Stomach smooth muscle (tissue), 2 donors: ENCODE measurements at regions not wholly inside any gene's neighbourhood (a gene's known extent, or its start where the extent isn't known, plus 50 kb on each side); places are given as distances from the start of the nearest gene placed in this dataset.
"Not testable (repeated sequence)": the region's sequence is repeated elsewhere in the genome, so short reads cannot be mapped to it uniquely, and the experiment has no call there.

ENCODE experiments used
- H3K27ac ChIP-seq: one replicate; pipeline ENCODE4 v1.7.0; 2013; ENCODE audit warnings: mild to moderate bottlenecking, low read length, inconsistent platforms
- H3K27me3 ChIP-seq, 2 donors: one replicate each; pipeline ENCODE4 v1.7.0; 2013; ENCODE audit warnings: low read length in 2 of 2; ENCODE audit not compliant: insufficient read depth in 2 of 2, control insufficient read depth in 1 of 2
- H3K36me3 ChIP-seq, 2 donors: one replicate each; pipeline ENCODE4 v1.7.0; 2013; ENCODE audit warnings: low read length in 2 of 2; ENCODE audit not compliant: control insufficient read depth in 2 of 2, insufficient read depth in 2 of 2
- H3K4me1 ChIP-seq: one replicate; pipeline ENCODE4 v1.7.0; 2013; ENCODE audit warnings: low read length; ENCODE audit not compliant: control insufficient read depth, insufficient read depth
- H3K4me3 ChIP-seq, 2 donors: one replicate each; pipeline ENCODE4 v1.7.0; 2013; ENCODE audit warnings: low read length in 2 of 2
- H3K9ac ChIP-seq, 2 donors: one replicate each; pipeline ENCODE4 v1.7.0; 2013; ENCODE audit warnings: low read length in 2 of 2, mild to moderate bottlenecking in 1 of 2
- H3K9me3 ChIP-seq, 2 donors: one replicate each; pipeline ENCODE4 v1.7.0; 2013; ENCODE audit warnings: low read length in 2 of 2; ENCODE audit not compliant: control insufficient read depth in 2 of 2
- donor health status: healthy.
- donor health status: Pancreatic carcinoma.

DNA sequence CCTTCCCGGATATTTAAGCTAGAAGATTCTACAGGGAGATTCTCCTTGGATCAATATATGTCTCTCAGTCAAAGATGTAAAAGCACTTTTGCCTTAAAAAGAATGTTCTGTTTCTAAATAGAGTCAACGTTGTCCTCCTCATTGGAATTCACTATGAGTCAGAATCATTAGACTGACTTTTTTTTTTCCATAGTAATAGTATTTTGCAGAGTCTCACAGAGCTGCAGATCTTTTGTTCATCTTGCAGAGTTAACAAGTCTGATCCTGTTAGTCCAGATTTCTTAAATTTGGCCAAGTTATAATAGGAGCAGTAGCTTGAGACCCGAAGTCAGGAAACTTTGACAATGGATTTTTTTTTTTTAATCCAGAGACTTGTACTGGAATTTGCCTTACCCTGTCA, 103.0 kb downstream of the NSUN5 start:
- H3K9me3 ChIP-seq, H3K36me3 ChIP-seq, H3K27ac ChIP-seq, H3K27me3 ChIP-seq, H3K9ac ChIP-seq, H3K4me1 ChIP-seq, H3K4me3 ChIP-seq: not testable (repeated sequence)

DNA sequence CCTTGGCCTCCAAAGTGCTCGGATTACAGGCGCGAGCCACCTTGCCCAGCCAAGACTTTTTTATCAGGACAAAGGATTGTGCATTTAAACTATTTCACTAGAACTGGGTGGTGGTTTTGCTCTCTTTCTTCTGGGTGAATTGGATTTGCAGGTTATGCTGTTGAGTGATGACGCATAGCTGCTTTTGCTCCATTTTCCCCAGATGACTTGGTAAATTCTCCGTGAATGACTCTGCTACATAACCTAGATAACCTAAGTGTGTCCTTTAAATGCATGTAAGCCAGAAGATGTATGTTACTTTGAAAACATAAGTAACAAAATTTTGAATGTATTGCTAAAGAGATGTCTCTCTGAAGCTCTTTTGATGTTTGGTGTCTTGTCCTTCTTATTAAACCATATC, 103.7 kb downstream of the NSUN5 start:
- H3K4me1 ChIP-seq, H3K27ac ChIP-seq, H3K27me3 ChIP-seq, H3K9ac ChIP-seq, H3K4me3 ChIP-seq, H3K36me3 ChIP-seq, H3K9me3 ChIP-seq: not testable (repeated sequence)

DNA sequence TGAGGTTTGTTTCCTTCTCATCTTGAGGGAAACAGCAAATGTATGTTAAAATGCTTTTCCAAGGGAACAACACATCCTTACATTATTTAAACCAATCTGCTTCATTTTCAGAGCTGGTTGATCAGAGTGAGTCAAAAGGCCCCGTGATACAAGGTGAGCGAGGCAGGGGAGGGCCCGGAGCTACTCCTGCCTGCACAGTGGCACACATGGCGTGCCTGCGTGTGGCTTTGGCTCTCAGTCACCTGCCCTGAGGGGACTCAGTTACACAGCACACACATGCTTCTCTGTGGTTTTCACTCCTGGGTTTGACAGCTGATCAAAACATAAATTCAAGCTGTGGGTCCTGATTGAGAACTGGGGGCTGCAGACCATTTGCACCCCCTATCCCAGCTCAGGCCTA, 105.3 kb downstream of the NSUN5 start:
- H3K9me3 ChIP-seq, H3K27ac ChIP-seq, H3K4me3 ChIP-seq, H3K4me1 ChIP-seq, H3K9ac ChIP-seq, H3K27me3 ChIP-seq, H3K36me3 ChIP-seq: not testable (repeated sequence)

DNA sequence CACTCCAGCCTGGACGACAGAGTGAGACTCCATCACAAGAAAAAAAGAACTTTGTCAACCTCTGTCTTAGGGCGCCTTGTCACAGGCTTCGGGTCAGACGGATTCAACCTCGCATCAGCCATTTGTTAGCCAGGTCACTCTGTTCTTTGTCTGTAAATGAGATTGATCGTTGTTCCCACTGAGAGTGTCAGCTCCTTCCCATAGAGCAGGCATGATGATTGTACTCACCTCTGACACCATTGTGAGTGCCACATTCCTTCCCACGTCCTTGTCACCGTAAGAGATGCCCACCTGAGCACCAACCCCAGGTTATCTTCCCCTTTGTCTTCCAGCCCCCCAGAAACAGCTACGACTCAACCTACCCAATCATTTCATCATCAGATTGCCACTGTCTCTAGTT, 107.4 kb downstream of the NSUN5 start:
- H3K27ac ChIP-seq, H3K27me3 ChIP-seq, H3K36me3 ChIP-seq, H3K9me3 ChIP-seq, H3K4me1 ChIP-seq, H3K4me3 ChIP-seq, H3K9ac ChIP-seq: not testable (repeated sequence)

DNA sequence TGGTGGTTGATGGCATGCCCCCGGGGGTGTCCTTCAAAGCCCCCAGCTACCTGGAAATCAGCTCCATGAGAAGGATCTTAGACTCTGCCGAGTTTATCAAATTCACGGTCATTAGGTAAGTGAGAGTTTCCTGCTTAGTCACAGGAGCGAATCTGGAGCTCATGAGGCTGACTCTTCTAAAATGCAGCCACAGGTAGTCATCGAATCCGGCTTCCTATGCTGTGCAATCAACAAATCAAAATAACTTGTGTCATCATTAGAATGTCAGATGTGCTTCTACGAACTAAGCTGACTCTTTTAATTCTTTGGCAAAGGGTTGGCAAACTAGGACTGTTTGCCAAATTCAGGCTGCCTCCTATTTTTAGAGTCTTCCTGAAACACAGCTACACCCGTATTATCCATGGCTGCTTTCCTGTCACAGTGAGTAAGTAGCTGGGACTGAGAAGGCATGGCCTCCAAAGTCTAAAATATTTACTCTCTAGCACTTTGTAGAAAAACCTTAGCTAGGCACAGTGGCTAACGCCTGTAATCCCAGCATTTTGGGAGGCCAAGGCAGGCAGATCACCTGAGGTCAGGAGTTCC, 108.0 kb downstream of the NSUN5 start:
- not testable (repeated sequence) for H3K4me3 ChIP-seq, H3K9me3 ChIP-seq, H3K4me1 ChIP-seq, H3K9ac ChIP-seq, H3K36me3 ChIP-seq, H3K27ac ChIP-seq, H3K27me3 ChIP-seq

DNA sequence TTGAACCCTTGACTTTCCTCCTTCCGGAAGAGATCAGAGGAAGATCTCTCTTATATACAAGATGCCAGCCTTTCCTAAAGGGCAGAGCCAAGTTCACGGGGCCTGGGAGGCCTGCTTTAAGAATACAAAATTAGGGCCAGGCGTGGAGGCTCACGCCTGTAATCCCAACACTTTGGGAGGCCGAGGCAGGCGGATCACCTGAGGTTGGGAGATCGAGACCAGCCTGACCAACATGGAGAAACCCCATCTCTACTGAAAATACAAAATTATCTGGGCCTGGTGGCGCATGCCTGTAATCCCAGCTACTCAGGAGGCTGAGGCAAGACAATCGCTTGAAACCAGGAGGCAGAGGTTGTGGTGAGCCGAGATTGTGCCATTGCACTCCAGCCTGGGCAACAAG, 108.2 kb upstream of the SPDYE9 start:
- H3K9ac ChIP-seq, H3K27me3 ChIP-seq, H3K27ac ChIP-seq, H3K36me3 ChIP-seq, H3K9me3 ChIP-seq, H3K4me3 ChIP-seq, H3K4me1 ChIP-seq: not testable (repeated sequence)

DNA sequence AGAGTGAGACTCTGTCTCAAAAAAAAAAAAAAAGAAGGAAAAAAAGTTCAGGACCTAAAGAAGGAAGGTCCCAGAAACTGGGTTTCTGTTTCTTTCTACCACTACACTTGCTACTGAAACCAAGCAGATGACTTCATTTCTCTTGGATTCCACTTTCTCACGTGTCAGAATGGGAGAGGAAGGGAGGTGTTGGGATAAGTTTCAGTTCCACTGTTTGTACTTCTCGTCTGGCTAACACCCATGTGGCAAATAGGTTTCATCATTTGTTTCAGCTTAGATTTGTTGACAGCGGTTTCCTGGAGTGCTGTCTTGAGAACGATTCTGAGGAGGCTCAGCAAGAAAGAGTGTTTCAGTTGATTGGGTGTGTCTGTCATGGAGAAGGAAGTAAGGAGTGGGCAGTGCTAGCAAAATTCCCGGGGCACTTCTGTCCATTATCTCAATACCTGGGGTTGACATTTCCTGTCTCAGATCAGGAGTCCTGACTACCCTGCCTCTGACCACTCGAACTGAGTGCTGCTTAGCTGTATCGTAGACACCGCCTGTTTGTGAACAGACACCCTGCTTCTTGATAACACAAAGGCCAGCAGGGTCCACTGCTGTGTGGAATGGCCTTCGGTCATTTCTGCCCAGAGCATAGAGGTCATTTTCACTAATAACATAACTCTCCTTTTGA, 104.8 kb upstream of the SPDYE9 start:
- H3K9ac ChIP-seq, H3K4me3 ChIP-seq, H3K9me3 ChIP-seq, H3K27me3 ChIP-seq, H3K36me3 ChIP-seq, H3K27ac ChIP-seq, H3K4me1 ChIP-seq: not testable (repeated sequence)

DNA sequence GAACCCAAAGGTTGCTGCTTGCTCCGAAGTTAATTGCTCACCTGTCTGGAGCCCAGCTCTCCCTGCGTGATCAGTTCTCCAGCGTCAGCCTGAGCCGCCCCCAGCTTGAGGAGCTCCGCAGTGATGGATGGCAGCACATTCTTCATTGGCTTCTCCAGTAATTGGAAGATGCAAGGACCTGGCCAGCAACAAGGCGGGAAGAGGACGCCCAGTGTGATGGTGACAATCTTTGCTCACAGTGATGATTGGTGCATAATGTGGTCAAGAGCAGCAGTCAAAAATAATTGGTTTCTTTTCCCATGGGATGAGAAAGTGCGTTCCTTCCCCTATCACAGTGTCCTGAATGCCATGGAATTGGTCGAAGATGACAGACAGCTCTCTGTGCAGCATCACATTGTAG, 102.4 kb upstream of the SPDYE9 start:
- H3K9me3 ChIP-seq, H3K4me1 ChIP-seq, H3K9ac ChIP-seq, H3K27ac ChIP-seq, H3K27me3 ChIP-seq, H3K36me3 ChIP-seq, H3K4me3 ChIP-seq: not testable (repeated sequence)

DNA sequence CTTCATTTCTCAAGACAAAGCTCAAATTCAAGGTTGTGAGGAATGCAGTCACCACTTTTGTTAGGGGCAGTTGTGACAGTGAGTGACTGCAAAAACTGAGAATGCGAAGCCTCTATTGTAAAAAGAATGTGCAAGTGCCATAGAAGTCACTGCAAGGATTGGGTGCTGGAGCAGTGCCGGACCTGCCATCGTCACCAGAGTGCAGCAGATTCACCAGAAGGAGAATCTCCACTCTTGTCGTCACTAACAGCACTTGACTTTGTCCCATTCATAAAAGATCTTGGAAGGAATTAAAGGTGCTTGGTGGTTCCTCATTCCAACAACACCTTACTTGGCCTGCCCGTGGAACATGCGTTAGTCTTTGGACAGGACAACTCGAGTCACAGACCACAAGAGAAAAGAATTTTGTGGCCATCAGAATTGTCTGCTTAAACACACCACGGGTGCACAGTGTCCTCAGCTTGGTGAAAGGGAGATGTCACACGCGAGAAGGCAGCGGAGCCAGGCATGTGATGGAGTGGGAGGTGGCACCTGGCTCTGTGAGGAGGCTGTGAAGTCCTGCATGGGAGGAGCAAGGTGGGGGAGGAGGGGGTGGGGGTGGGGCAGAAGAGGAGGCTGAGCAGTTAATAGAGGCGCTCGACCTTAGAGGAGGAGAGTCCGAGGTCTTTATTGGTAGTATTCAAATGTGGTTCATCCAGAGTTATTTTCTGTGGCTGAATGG, 100.9 kb upstream of the SPDYE9 start:
- H3K36me3 ChIP-seq, H3K27me3 ChIP-seq, H3K27ac ChIP-seq, H3K4me3 ChIP-seq, H3K9ac ChIP-seq, H3K9me3 ChIP-seq, H3K4me1 ChIP-seq: not testable (repeated sequence)

DNA sequence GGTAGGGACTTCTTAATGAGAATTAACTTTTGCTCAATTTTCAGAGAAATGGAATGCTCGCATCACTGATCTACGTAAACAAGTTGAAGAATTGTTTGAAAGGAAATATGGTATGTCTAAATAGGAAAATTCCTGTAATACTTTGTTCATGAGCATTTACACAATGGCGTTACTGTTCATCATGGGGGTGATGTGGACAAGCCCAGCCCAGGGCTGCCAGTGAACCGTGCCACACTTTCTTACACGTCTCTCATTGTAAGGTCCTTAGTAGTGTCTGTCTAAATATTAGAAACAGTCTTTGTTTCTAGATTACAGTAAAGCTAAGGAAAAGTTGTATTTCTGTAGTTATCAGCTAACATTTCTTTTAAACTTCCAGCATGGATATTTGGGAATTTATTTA, 91.0 kb upstream of the SPDYE9 start:
- not testable (repeated sequence) for H3K4me3 ChIP-seq, H3K27ac ChIP-seq, H3K36me3 ChIP-seq, H3K4me1 ChIP-seq, H3K9me3 ChIP-seq, H3K9ac ChIP-seq, H3K27me3 ChIP-seq

DNA sequence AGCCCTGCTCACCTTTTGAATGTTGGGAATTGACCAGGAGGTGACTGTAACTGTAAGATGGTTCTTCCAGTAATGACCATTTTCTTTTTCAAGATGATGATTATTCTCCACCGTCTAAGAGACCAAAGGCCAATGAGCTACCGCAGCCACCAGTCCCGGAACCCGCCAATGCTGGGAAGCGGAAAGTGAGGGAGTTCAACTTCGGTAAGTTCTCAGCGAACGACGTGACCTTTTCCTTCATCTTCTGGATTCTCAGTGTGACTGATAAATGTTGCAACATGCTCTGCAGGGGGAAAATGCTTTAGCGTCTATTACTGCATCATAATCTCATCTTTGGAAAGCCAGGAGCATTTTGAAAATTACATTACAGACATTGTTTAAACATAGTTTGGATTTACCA, 89.5 kb upstream of the SPDYE9 start:
- H3K36me3 ChIP-seq, H3K4me1 ChIP-seq, H3K9ac ChIP-seq, H3K27ac ChIP-seq, H3K4me3 ChIP-seq, H3K9me3 ChIP-seq, H3K27me3 ChIP-seq: not testable (repeated sequence)
